HepG2 (cell line): ENCODE measurements at regions not wholly inside any gene's neighbourhood (a gene's known extent, or its start where the extent isn't known, plus 50 kb on each side); places are given as distances from the start of the nearest gene placed in this dataset.

ENCODE experiments used
- CREB1 ChIP-seq, 2 experiments: fragments of 450-650 bp in 1 of 2; IDR thresholded peaks; 2 replicates each; pipeline ENCODE4 v1.6.1; 2016 to 2017; ENCODE audit warnings: control low read depth in 1 of 2, mild to moderate bottlenecking in 1 of 2, missing compliant biosample characterization in 1 of 2, missing genetic modification characterization in 1 of 2
- HMGXB4 ChIP-seq, 2 experiments: sonication (generic) in 1 of 2; formaldehyde crosslinking in 1 of 2; IDR thresholded peaks; 2 replicates each; pipeline versions ENCODE4 v1.4.0 to v1.6.1; 2018 to 2020; ENCODE audit warnings: missing genetic modification reagents in 2 of 2, borderline replicate concordance in 1 of 2, low read depth in 1 of 2, mild to moderate bottlenecking in 1 of 2, missing biosample characterization in 1 of 2
- HNRNPLL ChIP-seq: fragments of 200-400 bp; formaldehyde crosslinking; IDR thresholded peaks from 2 replicates; pipeline ENCODE4 v1.6.1; 2017; ENCODE audit warnings: mild to moderate bottlenecking, low read depth, low read length; ENCODE audit not compliant: poor library complexity, severe bottlenecking
- KAT8 ChIP-seq: IDR thresholded peaks from 2 replicates; pipeline ENCODE4 v1.6.1; 2016; ENCODE audit warnings: missing genetic modification reagents, missing compliant biosample characterization
- PAF1 ChIP-seq: IDR thresholded peaks from 2 replicates; pipeline ENCODE4 v1.6.1; 2016; ENCODE audit warnings: missing genetic modification reagents, missing compliant biosample characterization
- RBFOX2 ChIP-seq: fragments of 200-400 bp; formaldehyde crosslinking; IDR thresholded peaks from 2 replicates; pipeline ENCODE4 v1.6.1; 2017; ENCODE audit warnings: low read depth, mild to moderate bottlenecking, low read length
- RBM22 ChIP-seq: fragments of 200-400 bp; formaldehyde crosslinking; optimal IDR thresholded peaks from 2 replicates; pipeline ENCODE3; 2017; ENCODE audit warnings: mild to moderate bottlenecking, low read length, moderate library complexity
- SIN3A ChIP-seq: IDR thresholded peaks from 2 replicates; pipeline ENCODE4 v1.6.1; 2011; ENCODE audit warnings: low read depth, mild to moderate bottlenecking, control low read depth, low read length, borderline replicate concordance
- THYN1 ChIP-seq: sonication (generic); formaldehyde crosslinking; IDR thresholded peaks from 2 replicates; pipeline ENCODE4 v1.8.1; 2023; ENCODE audit warnings: low read depth, mild to moderate bottlenecking, moderate library complexity, missing genetic modification reagents, borderline replicate concordance
- ZNF230 ChIP-seq: sonication (generic); formaldehyde crosslinking; IDR thresholded peaks from 2 replicates; pipeline ENCODE4 v1.4.0; 2020; ENCODE audit warnings: mild to moderate bottlenecking, missing genetic modification reagents
- ZNF329 ChIP-seq: sonication (generic); formaldehyde crosslinking; IDR thresholded peaks from 2 replicates; pipeline ENCODE4 v1.9.0; 2021; ENCODE audit warnings: low read depth, mild to moderate bottlenecking, missing genetic modification reagents
- ZNF33A ChIP-seq: sonication (generic); formaldehyde crosslinking; IDR thresholded peaks from 2 replicates; pipeline ENCODE4 v1.5.1; 2020; ENCODE audit warnings: missing genetic modification reagents, mild to moderate bottlenecking, moderate library complexity, borderline replicate concordance
- ZNF407 ChIP-seq: sonication (generic); formaldehyde crosslinking; IDR thresholded peaks from one replicate; pipeline ENCODE4 v1.5.1; 2020; ENCODE audit warnings: mild to moderate bottlenecking, missing genetic modification reagents; ENCODE audit errors: not compliant biosample characterization
- ZNF558 ChIP-seq: sonication (generic); formaldehyde crosslinking; IDR thresholded peaks from 2 replicates; pipeline ENCODE4 v1.9.0; 2022; ENCODE audit warnings: mild to moderate bottlenecking, missing genetic modification reagents, borderline replicate concordance
- ZNF652 ChIP-seq: IDR thresholded peaks from 2 replicates; pipeline ENCODE4 v1.6.1; 2016; ENCODE audit warnings: low read depth, borderline replicate concordance

DNA sequence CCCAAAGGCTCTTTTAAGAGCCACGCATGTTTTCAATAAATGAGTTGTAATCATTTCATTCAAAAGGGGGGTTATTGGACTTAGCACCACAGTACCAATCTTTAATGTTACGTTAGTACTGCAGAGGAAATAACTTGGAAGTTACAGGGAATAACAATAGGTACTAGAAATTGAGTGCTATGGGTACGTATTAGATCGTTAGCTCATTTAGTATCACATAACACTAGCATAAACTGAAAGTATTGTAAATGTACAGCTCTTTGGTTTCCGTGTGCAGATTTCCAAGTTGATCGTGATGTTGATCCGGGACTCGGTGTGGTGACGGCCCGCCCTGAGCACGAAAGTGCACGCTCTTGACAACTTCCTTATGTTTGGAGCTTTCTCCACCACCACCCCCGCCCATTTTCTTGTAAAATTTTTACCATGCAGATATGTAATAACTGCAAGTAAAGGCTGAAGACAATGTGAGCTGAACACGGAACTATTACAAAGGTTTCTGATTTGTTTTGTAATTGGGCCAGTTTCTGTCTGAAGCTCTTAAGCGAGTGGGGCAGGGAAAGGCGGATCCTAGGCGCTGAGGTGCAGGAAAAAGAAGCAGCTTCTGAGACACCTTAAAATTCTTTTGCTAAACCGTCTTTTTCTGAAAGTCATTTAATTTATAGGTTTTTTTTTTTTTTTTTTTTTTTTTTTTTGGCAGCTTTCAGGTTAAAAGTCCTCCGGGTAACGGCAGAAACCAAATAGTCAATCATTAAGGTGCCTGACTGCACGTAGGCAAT, 71.5 kb downstream of the HFE start (continued):
- TF ChIP-seq CREB1 (IDR thresholded peaks at IDR 0.05), result no peak
- TF ChIP-seq CREB1 (CRISPR knock-in tag; IDR thresholded peaks at IDR 0.05), result 0 out of 2 replicates have a peak, but pooled peaks have one; percentile 41
- peak; percentile 84 for TF ChIP-seq RBFOX2
- 0 out of 2 replicates have a peak, but pooled peaks have one; percentile 32 for TF ChIP-seq ZNF33A (CRISPR knock-in tag)
- no peak for TF ChIP-seq ZNF652
- peak; percentile 74 for TF ChIP-seq RBM22
- TF ChIP-seq SIN3A, result 0 out of 2 replicates have a peak, but pooled peaks have one; percentile 39
- TF ChIP-seq PAF1 (CRISPR knock-in tag), result 0 out of 2 replicates have a peak, but pooled peaks have one; percentile 8
- peak; percentile 5 for TF ChIP-seq HNRNPLL
- 0 out of 2 replicates have a peak, but pooled peaks have one; percentile 6 for TF ChIP-seq ZNF230 (CRISPR knock-in tag)
- TF ChIP-seq HMGXB4 (CRISPR knock-in tag; IDR thresholded peaks at IDR 0.05; ENCODE audit: borderline replicate concordance in 1 of 2, low read depth in 1 of 2), result peak in 1 of 2 experiments; percentile 6; a peak in 2 of 4 replicates
- TF ChIP-seq ZNF407 (CRISPR knock-in tag), result peak; percentile 0
- peak; percentile 91; the same call in 1 of the 2 replicates for TF ChIP-seq ZNF558 (CRISPR knock-in tag)
- TF ChIP-seq KAT8 (CRISPR knock-in tag), result no peak
- TF ChIP-seq ZNF329, result 0 out of 2 replicates have a peak, but pooled peaks have one; percentile 31
- TF ChIP-seq THYN1, result no peak
